ENCODE measurements at regions not wholly inside any gene's neighbourhood (a gene's known extent, or its start where the extent isn't known, plus 50 kb on each side); places are given as distances from the start of the nearest gene placed in this dataset.

DNA sequence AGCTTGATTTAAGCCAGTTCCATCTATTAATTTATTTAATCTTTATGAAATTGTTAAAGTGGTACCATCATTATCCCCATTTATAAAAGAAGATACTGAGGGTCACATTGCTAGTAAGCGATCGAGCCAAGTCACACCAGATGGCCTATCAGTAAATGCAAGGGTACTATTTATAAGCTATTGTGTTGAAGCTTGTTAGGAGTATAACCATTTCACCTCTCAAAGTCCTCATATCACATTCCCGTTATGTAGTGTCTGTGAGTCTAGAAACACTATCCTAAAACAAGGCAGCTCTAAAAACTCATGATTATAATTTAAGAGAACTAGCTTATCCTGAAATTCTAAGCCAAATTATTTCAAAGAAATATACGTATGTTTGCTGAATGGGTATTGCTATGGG lies 1161.8 kb downstream of the EFNA5 start:
- no TSS peak for BruUV-seq (replicated peaks)
- WGBS, 2 experiments (ENCODE audit: extremely low coverage in 2 of 2, insufficient read length in 1 of 2) = no CpG with 5 or more reads among the region's 4 CpGs
- no peaks in the 10 kb centered on the region for H3K27me3 ChIP-seq (ENCODE audit: control insufficient read depth, insufficient read depth, low read length)
- no peaks in the 10 kb centered on the region for H3K36me3 ChIP-seq (ENCODE audit: control insufficient read depth, insufficient read depth, low read length)
- H2BK120ac ChIP-seq (ENCODE audit: low read depth, low read length) = no peak overlapping the region
- H2BK5ac ChIP-seq (ENCODE audit: low read depth, low read length, poor library complexity, severe bottlenecking) = no peak overlapping the region
- no peak for DNase-seq
- no peak overlapping the region for H2AK9ac ChIP-seq (replicated peaks; ENCODE audit: low read depth, low read length, poor library complexity)
- in situ Hi-C loops (cut with MboI; ENCODE audit: low sequenced_read_pairs) = no loop called here
- no peak overlapping the region for H4K5ac ChIP-seq (ENCODE audit: low read depth, low read length)
- H4K8ac ChIP-seq (ENCODE audit: low read depth in 2 of 2, low read length in 2 of 2) = no peak overlapping the region
- no peak overlapping the region for H3K9ac ChIP-seq (ENCODE audit: low read depth, low read length)
- H3K56ac ChIP-seq (ENCODE audit: extremely low read depth, insufficient read depth, low read length) = no peak overlapping the region
- no peak overlapping the region for H3K4ac ChIP-seq (ENCODE audit: low read depth, low read length)
- ChIA-PET CTCF (no interaction called here), POLR2A (ENCODE audit: unreplicated experiment) (no interaction called here)
- no peaks in the 10 kb centered on the region for H3K9me1 ChIP-seq (ENCODE audit: insufficient read depth, low read length)
- no peak overlapping the region for H2BK20ac ChIP-seq (ENCODE audit: low read depth, low read length)
- no peak overlapping the region for H4K91ac ChIP-seq (ENCODE audit: insufficient read depth, low read depth, low read length)
- H3K4me3 ChIP-seq (ENCODE audit: insufficient read depth, low read depth, low read length) = no peak overlapping the region
- H3K9me3 ChIP-seq (ENCODE audit: control insufficient read depth, insufficient read depth, low read length) = no peaks in the 10 kb centered on the region
- H3K14ac ChIP-seq (replicated peaks; ENCODE audit: low read depth, low read length) = no peak overlapping the region
- dilution Hi-C loops (cut with HindIII; ENCODE audit: low sequenced_read_pairs, unreplicated experiment) = no loop called here
- no peak overlapping the region for H2AK5ac ChIP-seq (ENCODE audit: low read depth, low read length)
- no peak overlapping the region for H2AFZ ChIP-seq (replicated peaks; ENCODE audit: low read length, poor library complexity)
- no peak overlapping the region for H3K23ac ChIP-seq (ENCODE audit: low read depth, low read length)
- H3K4me1 ChIP-seq (ENCODE audit: control insufficient read depth, insufficient read depth, low read length) = no peaks in the 10 kb centered on the region
- H3K18ac ChIP-seq (ENCODE audit: low read depth, low read length) = no peak overlapping the region
- H2BK15ac ChIP-seq (ENCODE audit: low read depth, low read length) = no peak overlapping the region
- intact Hi-C loops (cut with micrococcal nuclease) = no loop called here
- no peak for TF ChIP-seq RAD21 (IDR thresholded peaks at IDR 0.05; ENCODE audit: low read length)
- TF ChIP-seq POLR2A (IDR thresholded peaks at IDR 0.05; ENCODE audit: low read depth, low read length) = no peak
- TF ChIP-seq RFX5 (IDR thresholded peaks at IDR 0.05; ENCODE audit: low read depth, low read length) = no peak
- TF ChIP-seq SMC3 (IDR thresholded peaks at IDR 0.05; ENCODE audit: low read depth, low read length) = no peak
- TF ChIP-seq, protein P1, sequence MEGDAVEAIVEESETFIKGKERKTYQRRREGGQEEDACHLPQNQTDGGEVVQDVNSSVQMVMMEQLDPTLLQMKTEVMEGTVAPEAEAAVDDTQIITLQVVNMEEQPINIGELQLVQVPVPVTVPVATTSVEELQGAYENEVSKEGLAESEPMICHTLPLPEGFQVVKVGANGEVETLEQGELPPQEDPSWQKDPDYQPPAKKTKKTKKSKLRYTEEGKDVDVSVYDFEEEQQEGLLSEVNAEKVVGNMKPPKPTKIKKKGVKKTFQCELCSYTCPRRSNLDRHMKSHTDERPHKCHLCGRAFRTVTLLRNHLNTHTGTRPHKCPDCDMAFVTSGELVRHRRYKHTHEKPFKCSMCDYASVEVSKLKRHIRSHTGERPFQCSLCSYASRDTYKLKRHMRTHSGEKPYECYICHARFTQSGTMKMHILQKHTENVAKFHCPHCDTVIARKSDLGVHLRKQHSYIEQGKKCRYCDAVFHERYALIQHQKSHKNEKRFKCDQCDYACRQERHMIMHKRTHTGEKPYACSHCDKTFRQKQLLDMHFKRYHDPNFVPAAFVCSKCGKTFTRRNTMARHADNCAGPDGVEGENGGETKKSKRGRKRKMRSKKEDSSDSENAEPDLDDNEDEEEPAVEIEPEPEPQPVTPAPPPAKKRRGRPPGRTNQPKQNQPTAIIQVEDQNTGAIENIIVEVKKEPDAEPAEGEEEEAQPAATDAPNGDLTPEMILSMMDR (conservative IDR thresholded peaks at IDR 0.05; ENCODE audit: low read depth, low read length) = no peak
- TF ChIP-seq, protein P2, sequence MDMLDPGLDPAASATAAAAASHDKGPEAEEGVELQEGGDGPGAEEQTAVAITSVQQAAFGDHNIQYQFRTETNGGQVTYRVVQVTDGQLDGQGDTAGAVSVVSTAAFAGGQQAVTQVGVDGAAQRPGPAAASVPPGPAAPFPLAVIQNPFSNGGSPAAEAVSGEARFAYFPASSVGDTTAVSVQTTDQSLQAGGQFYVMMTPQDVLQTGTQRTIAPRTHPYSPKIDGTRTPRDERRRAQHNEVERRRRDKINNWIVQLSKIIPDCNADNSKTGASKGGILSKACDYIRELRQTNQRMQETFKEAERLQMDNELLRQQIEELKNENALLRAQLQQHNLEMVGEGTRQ (IDR thresholded peaks at IDR 0.05; ENCODE audit: low read depth, low read length) = no peak
- no peak for TF ChIP-seq CEBPB (IDR thresholded peaks at IDR 0.05; ENCODE audit: low read depth, low read length)
- TF ChIP-seq MAZ (IDR thresholded peaks at IDR 0.05; ENCODE audit: borderline replicate concordance, low read depth, low read length) = no peak
- no peak for TF ChIP-seq NFE2L2 (IDR thresholded peaks at IDR 0.05; ENCODE audit: low read depth, low read length)
- no peak for TF ChIP-seq BHLHE40 (IDR thresholded peaks at IDR 0.05; ENCODE audit: low read depth, low read length)
- TF ChIP-seq, protein P3, sequence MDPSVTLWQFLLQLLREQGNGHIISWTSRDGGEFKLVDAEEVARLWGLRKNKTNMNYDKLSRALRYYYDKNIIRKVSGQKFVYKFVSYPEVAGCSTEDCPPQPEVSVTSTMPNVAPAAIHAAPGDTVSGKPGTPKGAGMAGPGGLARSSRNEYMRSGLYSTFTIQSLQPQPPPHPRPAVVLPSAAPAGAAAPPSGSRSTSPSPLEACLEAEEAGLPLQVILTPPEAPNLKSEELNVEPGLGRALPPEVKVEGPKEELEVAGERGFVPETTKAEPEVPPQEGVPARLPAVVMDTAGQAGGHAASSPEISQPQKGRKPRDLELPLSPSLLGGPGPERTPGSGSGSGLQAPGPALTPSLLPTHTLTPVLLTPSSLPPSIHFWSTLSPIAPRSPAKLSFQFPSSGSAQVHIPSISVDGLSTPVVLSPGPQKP (IDR thresholded peaks at IDR 0.05; ENCODE audit: borderline replicate concordance, low read depth, low read length) = no peak
- H4K20me1 ChIP-seq (ENCODE audit: insufficient read depth, low read length) = no peaks in the 10 kb centered on the region
- no peaks in the 10 kb centered on the region for H3K79me1 ChIP-seq (ENCODE audit: low read depth in 1 of 2, low read length in 2 of 2)
- no peak for ATAC-seq (ENCODE audit: low read depth)
- no peak overlapping the region for H3K27ac ChIP-seq (ENCODE audit: insufficient read depth, low read length)
- no peak overlapping the region for H3K4me2 ChIP-seq (ENCODE audit: low read depth, low read length)

All from IMR-90 (cell line).